SK-N-SH treated with all-trans-retinoic acid at 6 μM for 48 hours (cell line): ENCODE measurements at regions not wholly inside any gene's neighbourhood (a gene's known extent, or its start where the extent isn't known, plus 50 kb on each side); places are given as distances from the start of the nearest gene placed in this dataset.

Experiments
- ARNTL ChIP-seq: fragments of 450-650 bp; formaldehyde crosslinking; IDR thresholded peaks from 2 replicates; pipeline ENCODE4 v1.5.0; 2020; ENCODE audit warnings: low read depth, mild to moderate bottlenecking, moderate library complexity, borderline replicate concordance
- BACH2 ChIP-seq: fragments of 250-450 bp; sonication (Bioruptor Pico); IDR thresholded peaks from 2 replicates; pipeline ENCODE4 v1.9.0; 2021; ENCODE audit warnings: mild to moderate bottlenecking, borderline replicate concordance
- GLIS3 ChIP-seq: fragments of 250-450 bp; sonication (Bioruptor Pico); IDR thresholded peaks from 2 replicates; pipeline ENCODE4 v1.5.0; 2020; ENCODE audit warnings: mild to moderate bottlenecking, moderate library complexity
- OSR1 ChIP-seq: fragments of 250-450 bp; sonication (Bioruptor Pico); IDR thresholded peaks from 2 replicates; pipeline ENCODE4 v1.8.0; 2022; ENCODE audit warnings: moderate library complexity, mild to moderate bottlenecking, inconsistent platforms
- RARB ChIP-seq: fragments of 250-450 bp; sonication (Bioruptor Pico); IDR thresholded peaks from 2 replicates; pipeline ENCODE4 v1.8.0; 2021; ENCODE audit warnings: mild to moderate bottlenecking, moderate library complexity
- SNAI2 ChIP-seq: fragments of 250-450 bp; sonication (Bioruptor Pico); IDR thresholded peaks from 2 replicates; pipeline ENCODE4 v1.5.0; 2020; ENCODE audit warnings: mild to moderate bottlenecking, moderate library complexity
- TOX ChIP-seq: fragments of 250-450 bp; sonication (Bioruptor Pico); IDR thresholded peaks from 2 replicates; pipeline ENCODE4 v1.8.0; 2021; ENCODE audit warnings: mild to moderate bottlenecking, moderate library complexity, borderline replicate concordance
- ZFP30 ChIP-seq: fragments of 450-650 bp; formaldehyde crosslinking; IDR thresholded peaks from 2 replicates; pipeline ENCODE4 v1.5.0; 2022; ENCODE audit warnings: mild to moderate bottlenecking, moderate library complexity
- TF ChIP-seq, protein P1 (sequence below): fragments of 250-450 bp; sonication (Bioruptor Pico); IDR thresholded peaks from 2 replicates; pipeline ENCODE4 v1.5.1; 2020; ENCODE audit warnings: low read depth, mild to moderate bottlenecking, moderate library complexity
- TF ChIP-seq, protein P2 (sequence below): fragments of 250-450 bp; sonication (Bioruptor Pico); IDR thresholded peaks from 2 replicates; pipeline ENCODE4 v1.8.0; 2020; ENCODE audit warnings: mild to moderate bottlenecking, moderate library complexity, borderline replicate concordance

GRCh38 chr5:92320446-92320845 is 937.3 kb upstream of the ARRDC3 start:
- TF ChIP-seq ARNTL (CRISPR knock-in tag) = no peak
- TF ChIP-seq, protein P1, sequence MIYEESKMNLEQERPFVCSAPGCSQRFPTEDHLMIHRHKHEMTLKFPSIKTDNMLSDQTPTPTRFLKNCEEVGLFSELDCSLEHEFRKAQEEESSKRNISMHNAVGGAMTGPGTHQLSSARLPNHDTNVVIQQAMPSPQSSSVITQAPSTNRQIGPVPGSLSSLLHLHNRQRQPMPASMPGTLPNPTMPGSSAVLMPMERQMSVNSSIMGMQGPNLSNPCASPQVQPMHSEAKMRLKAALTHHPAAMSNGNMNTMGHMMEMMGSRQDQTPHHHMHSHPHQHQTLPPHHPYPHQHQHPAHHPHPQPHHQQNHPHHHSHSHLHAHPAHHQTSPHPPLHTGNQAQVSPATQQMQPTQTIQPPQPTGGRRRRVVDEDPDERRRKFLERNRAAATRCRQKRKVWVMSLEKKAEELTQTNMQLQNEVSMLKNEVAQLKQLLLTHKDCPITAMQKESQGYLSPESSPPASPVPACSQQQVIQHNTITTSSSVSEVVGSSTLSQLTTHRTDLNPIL (CRISPR knock-in tag) = no peak
- no peak for TF ChIP-seq ZFP30
- no peak for TF ChIP-seq RARB (CRISPR knock-in tag)
- TF ChIP-seq, protein P2, sequence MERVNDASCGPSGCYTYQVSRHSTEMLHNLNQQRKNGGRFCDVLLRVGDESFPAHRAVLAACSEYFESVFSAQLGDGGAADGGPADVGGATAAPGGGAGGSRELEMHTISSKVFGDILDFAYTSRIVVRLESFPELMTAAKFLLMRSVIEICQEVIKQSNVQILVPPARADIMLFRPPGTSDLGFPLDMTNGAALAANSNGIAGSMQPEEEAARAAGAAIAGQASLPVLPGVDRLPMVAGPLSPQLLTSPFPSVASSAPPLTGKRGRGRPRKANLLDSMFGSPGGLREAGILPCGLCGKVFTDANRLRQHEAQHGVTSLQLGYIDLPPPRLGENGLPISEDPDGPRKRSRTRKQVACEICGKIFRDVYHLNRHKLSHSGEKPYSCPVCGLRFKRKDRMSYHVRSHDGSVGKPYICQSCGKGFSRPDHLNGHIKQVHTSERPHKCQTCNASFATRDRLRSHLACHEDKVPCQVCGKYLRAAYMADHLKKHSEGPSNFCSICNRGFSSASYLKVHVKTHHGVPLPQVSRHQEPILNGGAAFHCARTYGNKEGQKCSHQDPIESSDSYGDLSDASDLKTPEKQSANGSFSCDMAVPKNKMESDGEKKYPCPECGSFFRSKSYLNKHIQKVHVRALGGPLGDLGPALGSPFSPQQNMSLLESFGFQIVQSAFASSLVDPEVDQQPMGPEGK = no peak
- TF ChIP-seq SNAI2 (CRISPR knock-in tag) = no peak
- TF ChIP-seq OSR1 (CRISPR knock-in tag) = no peak
- no peak for TF ChIP-seq TOX (CRISPR knock-in tag)
- no peak for TF ChIP-seq GLIS3
- no peak for TF ChIP-seq BACH2
